GM12878 (cell line): ENCODE measurements at regions not wholly inside any gene's neighbourhood (a gene's known extent, or its start where the extent isn't known, plus 50 kb on each side); places are given as distances from the start of the nearest gene placed in this dataset.

ENCODE experiments used
- ATAC-seq: fragments of 200-7000 bp; cut with Tn5 transposase; 3 replicates; pipeline ENCODE4 v1.9.1; 2020; ENCODE audit warnings: mild to moderate bottlenecking, moderate library complexity
- BruUV-seq: library from RNA; stranded (reverse); fragments of 400-500 nt; replicated peaks from 2 replicates; lab custom pipeline; 2021; lab: Mats Ljungman, UMichigan
- CTCF ChIA-PET: fragments of 300-600 bp; sonication (Branson Sonifier 250); formaldehyde crosslinking; extraction: SDS; loops from one replicate; lab custom pipeline; 2021; ENCODE audit warnings: inconsistent platforms; lab: Yijun Ruan, JAX
- POLR2A ChIA-PET: fragments of 350-600 bp; formaldehyde crosslinking; extraction: SDS; loops from one replicate; lab custom pipeline; 2021; ENCODE audit warnings: inconsistent platforms; lab: Charles Lee
- RAD21 ChIA-PET: fragments of 300-600 bp; sonication (Branson Sonifier 250); formaldehyde crosslinking; loops from one replicate; lab custom pipeline; 2023; ENCODE audit warnings: antibody characterized with exemption; ENCODE audit not compliant: unreplicated experiment; lab: Charles Lee
- SMC1A ChIA-PET: fragments of 300-600 bp; sonication (Branson Sonifier 250); formaldehyde crosslinking; loops from one replicate; lab custom pipeline; 2023; ENCODE audit not compliant: unreplicated experiment, uncharacterized antibody; lab: Charles Lee
- DNase-seq: peaks from one replicate; pipeline ENCODE4 v3.0.0-alpha.2; 2011; ENCODE audit warnings: low read depth, low spot score
- FAIRE-seq: peaks from 3 replicates; lab custom pipeline; 2011; peaks lifted over from hg19 to GRCh38; lab: Jason Lieb, UNC
- H2AFZ ChIP-seq: 2 replicates; pipeline ENCODE4 v1.6.0; 2011; ENCODE audit warnings: low read depth, low read length, control low read depth; ENCODE audit not compliant: control insufficient read depth
- H3K27ac ChIP-seq: 2 replicates; pipeline ENCODE4 v1.5.1; 2011; ENCODE audit warnings: control low read depth; ENCODE audit not compliant: control insufficient read depth, insufficient read depth
- H3K27me3 ChIP-seq, 2 experiments: replicated peaks in 1 of 2; 2 replicates each; pipeline versions ENCODE4 v1.6.0 to v1.6.1; 2011; ENCODE audit warnings: low read length in 1 of 2; ENCODE audit not compliant: control insufficient read depth in 2 of 2, insufficient read depth in 2 of 2
- H3K36me3 ChIP-seq, 2 experiments: 2 replicates each; pipeline ENCODE4 v1.5.1; 2011; ENCODE audit warnings: low read length in 1 of 2; ENCODE audit not compliant: control insufficient read depth in 2 of 2, insufficient read depth in 2 of 2
- H3K4me1 ChIP-seq: 2 replicates; pipeline ENCODE4 v1.6.1; 2011; ENCODE audit warnings: mild to moderate bottlenecking, low read length, moderate library complexity, mixed read lengths; ENCODE audit not compliant: control insufficient read depth, insufficient read depth
- H3K4me2 ChIP-seq: 2 replicates; pipeline ENCODE4 v1.6.0; 2011; ENCODE audit warnings: control low read depth; ENCODE audit not compliant: control insufficient read depth, insufficient read depth
- H3K4me3 ChIP-seq: fragments of 200-600 bp; sonication (generic); 2 replicates; pipeline ENCODE4 v1.5.1; 2016
- H3K79me2 ChIP-seq: 2 replicates; pipeline ENCODE4 v1.6.0; 2011; ENCODE audit warnings: low read length; ENCODE audit not compliant: control insufficient read depth, insufficient read depth
- H3K9ac ChIP-seq: 2 replicates; pipeline ENCODE4 v1.8.0; 2011; ENCODE audit warnings: low read length, control low read depth, mixed read lengths; ENCODE audit not compliant: control insufficient read depth, insufficient read depth
- H3K9me3 ChIP-seq: replicated peaks from 3 replicates; pipeline ENCODE4 v1.5.1; 2011; ENCODE audit warnings: mild to moderate bottlenecking, low read length; ENCODE audit not compliant: control insufficient read depth, insufficient read depth
- H4K20me1 ChIP-seq: 2 replicates; pipeline ENCODE4 v1.6.0; 2011; ENCODE audit not compliant: control insufficient read depth, insufficient read depth
- CEBPZ ChIP-seq: fragments of 150-350 bp; IDR thresholded peaks from 2 replicates; pipeline ENCODE4 v1.6.1; 2016; ENCODE audit warnings: low read depth, low read length
- E2F4 ChIP-seq: IDR thresholded peaks from 2 replicates; pipeline ENCODE4 v1.6.1; 2012; ENCODE audit warnings: low read depth, low read length, improper control_type of control experiment
- EZH2 ChIP-seq: IDR thresholded peaks from 2 replicates; pipeline ENCODE4 v1.6.1; 2012; ENCODE audit warnings: low read depth, mild to moderate bottlenecking, control low read depth, inconsistent platforms, low read length, borderline replicate concordance; ENCODE audit not compliant: control insufficient read depth
- NFYA ChIP-seq: IDR thresholded peaks from 2 replicates; pipeline ENCODE4 v1.6.1; 2011; ENCODE audit warnings: low read depth, mild to moderate bottlenecking, low read length, improper control_type of control experiment, borderline replicate concordance
- PAX5 ChIP-seq: IDR thresholded peaks from 2 replicates; pipeline ENCODE4 v1.6.1; 2011; ENCODE audit warnings: low read depth, low read length, borderline replicate concordance
- RELA ChIP-seq: fragments of 450-650 bp; IDR thresholded peaks from 2 replicates; pipeline ENCODE4 v1.8.0; 2014; ENCODE audit warnings: borderline replicate concordance; ENCODE audit not compliant: partially characterized antibody
- SIX5 ChIP-seq: IDR thresholded peaks from 2 replicates; pipeline ENCODE4 v1.6.1; 2011; ENCODE audit warnings: mild to moderate bottlenecking, low read depth, low read length, moderate library complexity; ENCODE audit not compliant: severe bottlenecking
- SRF ChIP-seq, 2 experiments: IDR thresholded peaks; 2 replicates each; pipeline ENCODE4 v1.6.1; 2011; ENCODE audit warnings: low read depth in 2 of 2, low read length in 2 of 2, mild to moderate bottlenecking in 1 of 2, moderate library complexity in 1 of 2
- YY1 ChIP-seq: IDR thresholded peaks from 2 replicates; pipeline ENCODE4 v1.6.1; 2011; ENCODE audit warnings: low read depth, mild to moderate bottlenecking, low read length
- ZBTB11 ChIP-seq: fragments of 450-650 bp; formaldehyde crosslinking; IDR thresholded peaks from 2 replicates; pipeline ENCODE4 v1.5.0; 2022; ENCODE audit warnings: mild to moderate bottlenecking, missing genetic modification characterization
- ZNF274 ChIP-seq: IDR thresholded peaks from one replicate; pipeline ENCODE4 v1.8.0; 2011; ENCODE audit not compliant: insufficient read length, insufficient read depth
- ZSCAN29 ChIP-seq: fragments of 450-650 bp; IDR thresholded peaks from 2 replicates; pipeline ENCODE4 v1.6.1; 2017; ENCODE audit warnings: mild to moderate bottlenecking, moderate library complexity
- WGBS: methylation state at CpG from one replicate; pipeline ENCODE4 v1.1.6; 2016; ENCODE audit warnings: low lambda C conversion rate; ENCODE audit not compliant: insufficient replicate concordance, insufficient coverage; ENCODE audit errors: missing lambda C conversion rate; 5-methylcytosine and 5-hydroxymethylcytosine counted together
- in situ Hi-C: fragments of 300-500 bp; cut with MboI; formaldehyde crosslinking; loops from 9 replicates; pipeline ENCODE4 v1.14.3; 2018; ENCODE audit warnings: mixed read lengths
- intact Hi-C: fragments of 100-400 bp; cut with micrococcal nuclease; formaldehyde crosslinking; loops from one replicate; pipeline ENCODE4 v1.14.2; 2022; ENCODE audit not compliant: unreplicated experiment

- TF ChIP-seq ZBTB11 (CRISPR knock-in tag), result no peak
- TF ChIP-seq NFYA, result no peak
- TF ChIP-seq, all 136 proteins: peak for 0
Observed at GRCh38 chr6:140775061-140775460, 1357.7 kb upstream of the GJE1 start (continued).

GRCh38 chr6:140774080-140774505 lies 1358.6 kb upstream of the GJE1 start:
- FAIRE-seq, result no peak
- intact Hi-C loops (loop anchor here (10.0 kb wide), 1 partner anchor 791 kb away; no protein-coding TSS in a partner anchor), in situ Hi-C loops (no loop called here)
- Histone ChIP-seq H3K9ac (no peak overlapping the region), H3K79me2 (no peaks in the 10 kb centered on the region), H3K4me2 (no peak overlapping the region), H3K4me3 (no peak overlapping the region), H3K27me3 (no peaks in the 10 kb centered on the region), H3K36me3 (no peaks in the 10 kb centered on the region), H3K27ac (no peak overlapping the region), H4K20me1 (no peaks in the 10 kb centered on the region), H3K4me1 (peaks cover 5% of the 10 kb centered on the region; the same call in 1 of the 2 replicates), H2AFZ (no peak overlapping the region), H3K9me3 (peaks cover 3% of the 10 kb centered on the region; the same call in 2 of the 3 replicates)
- ChIA-PET POLR2A (no interaction called here), RAD21 (interaction anchor here (0.7 to 1.3 kb wide), 3 partner anchors 35 to 787 kb away, joined by 3 to 5 read pairs (median 4); no protein-coding TSS in a partner anchor), CTCF (interaction anchor here (1.4 kb wide), 1 partner anchor 35 kb away, joined by 3 read pairs; no protein-coding TSS in a partner anchor), SMC1A (interaction anchor here (0.9 to 1.8 kb wide), 7 partner anchors 12 to 455 kb away, joined by 3 to 8 read pairs (median 3); no protein-coding TSS in a partner anchor)
- peak; percentile 100 for ATAC-seq
- peak; percentile 30 for DNase-seq
- 0% methylated on average over 3 of the region's 3 CpGs for WGBS
- BruUV-seq, result no TSS peak
- TF ChIP-seq PAX5, result 0 out of 2 replicates have a peak, but pooled peaks have one; percentile 55
- no peak for TF ChIP-seq ZNF274
- no peak for TF ChIP-seq E2F4
- TF ChIP-seq YY1, result no peak
- peak; percentile 12 for TF ChIP-seq SIX5
- TF ChIP-seq CEBPZ, result no peak
- TF ChIP-seq SRF (IDR thresholded peaks at IDR 0.05; ENCODE audit: low read depth in 2 of 2, low read length in 2 of 2), result 0 out of 4 replicates have a peak, but pooled peaks of 1 of the 2 experiments have one; percentile 25
- no peak for TF ChIP-seq ZSCAN29
- no peak for TF ChIP-seq EZH2
- no peak for TF ChIP-seq RELA
